Fibroblast of pulmonary artery (primary cell): ENCODE measurements at regions not wholly inside any gene's neighbourhood (a gene's known extent, or its start where the extent isn't known, plus 50 kb on each side); places are given as distances from the start of the nearest gene placed in this dataset.

ENCODE experiments used
- DNase-seq: peaks from one replicate; pipeline ENCODE4 v3.0.0-alpha.2; 2010; ENCODE audit warnings: low read depth
- H3K4me3 ChIP-seq: replicated peaks from 2 replicates; pipeline ENCODE4 v1.5.1; 2011; ENCODE audit warnings: low read depth, mild to moderate bottlenecking, control low read depth, low read length, moderate library complexity
- TF ChIP-seq, protein P1 (sequence below): IDR thresholded peaks from 2 replicates; pipeline ENCODE4 v1.5.1; 2011; ENCODE audit warnings: mild to moderate bottlenecking, control low read depth, low read length, inconsistent platforms; ENCODE audit errors: missing control alignments

DNA sequence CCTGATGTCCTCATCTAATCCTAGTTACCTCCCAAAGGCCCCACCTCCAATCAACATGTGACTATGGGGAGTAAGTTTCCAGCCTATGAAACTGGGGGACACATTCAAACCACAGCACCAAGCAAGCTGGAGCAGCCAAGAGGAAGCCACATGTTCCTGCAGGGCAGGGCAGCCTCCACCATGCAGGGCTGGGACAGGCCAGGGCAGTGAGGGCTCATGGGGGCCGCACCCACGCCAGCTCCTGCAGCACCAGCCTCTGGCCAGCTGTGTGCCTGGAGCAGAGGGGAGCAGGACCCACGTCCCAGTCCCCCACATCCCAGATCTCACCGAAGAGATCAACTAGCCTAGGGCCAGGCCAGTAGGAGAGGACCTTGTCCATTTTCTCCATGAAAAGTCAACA lies 85.9 kb upstream of the INSIG1 start:
- TF ChIP-seq, protein P1, sequence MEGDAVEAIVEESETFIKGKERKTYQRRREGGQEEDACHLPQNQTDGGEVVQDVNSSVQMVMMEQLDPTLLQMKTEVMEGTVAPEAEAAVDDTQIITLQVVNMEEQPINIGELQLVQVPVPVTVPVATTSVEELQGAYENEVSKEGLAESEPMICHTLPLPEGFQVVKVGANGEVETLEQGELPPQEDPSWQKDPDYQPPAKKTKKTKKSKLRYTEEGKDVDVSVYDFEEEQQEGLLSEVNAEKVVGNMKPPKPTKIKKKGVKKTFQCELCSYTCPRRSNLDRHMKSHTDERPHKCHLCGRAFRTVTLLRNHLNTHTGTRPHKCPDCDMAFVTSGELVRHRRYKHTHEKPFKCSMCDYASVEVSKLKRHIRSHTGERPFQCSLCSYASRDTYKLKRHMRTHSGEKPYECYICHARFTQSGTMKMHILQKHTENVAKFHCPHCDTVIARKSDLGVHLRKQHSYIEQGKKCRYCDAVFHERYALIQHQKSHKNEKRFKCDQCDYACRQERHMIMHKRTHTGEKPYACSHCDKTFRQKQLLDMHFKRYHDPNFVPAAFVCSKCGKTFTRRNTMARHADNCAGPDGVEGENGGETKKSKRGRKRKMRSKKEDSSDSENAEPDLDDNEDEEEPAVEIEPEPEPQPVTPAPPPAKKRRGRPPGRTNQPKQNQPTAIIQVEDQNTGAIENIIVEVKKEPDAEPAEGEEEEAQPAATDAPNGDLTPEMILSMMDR: no peak
- no peak overlapping the region for H3K4me3 ChIP-seq
- DNase-seq: no peak

- H3K4me3 ChIP-seq: no peak overlapping the region
- DNase-seq: no peak
- TF ChIP-seq, protein P1: no peak
These were observed 85.2 kb upstream of the INSIG1 start for GRCh38 chr7:155212301-155213015.

- TF ChIP-seq, protein P1: no peak
- H3K4me3 ChIP-seq: no peak overlapping the region
- DNase-seq: peak; percentile 63
These were observed 84.3 kb upstream of the INSIG1 start for GRCh38 chr7:155213385-155213784.

GRCh38 chr7:155213955-155214740 lies 83.5 kb upstream of the INSIG1 start:
- TF ChIP-seq, protein P1: no peak
- no peak for DNase-seq
- no peak overlapping the region for H3K4me3 ChIP-seq

GRCh38 chr7:155215576-155216325 lies 81.9 kb upstream of the INSIG1 start:
- H3K4me3 ChIP-seq: no peak overlapping the region
- TF ChIP-seq, protein P1: no peak
- no peak for DNase-seq

GRCh38 chr7:155216475-155217272 lies 81.0 kb upstream of the INSIG1 start:
- DNase-seq: peak; percentile 24
- H3K4me3 ChIP-seq: no peak overlapping the region
- TF ChIP-seq, protein P1: no peak
